Naive thymus-derived CD4-positive, alpha-beta T cell (primary cell): ENCODE measurements at regions not wholly inside any gene's neighbourhood (a gene's known extent, or its start where the extent isn't known, plus 50 kb on each side); places are given as distances from the start of the nearest gene placed in this dataset.

Experiments used
- ATAC-seq: fragments of 150-1000 bp; cut with Tn5 transposase; 2 replicates; pipeline ENCODE4 v1.10.0; 2021; ENCODE audit warnings: mild to moderate bottlenecking, moderate library complexity
- CTCF ChIA-PET: fragments of 350-600 bp; sonication (Branson Sonifier 250); formaldehyde crosslinking; loops from one replicate; lab custom pipeline; 2021; ENCODE audit warnings: antibody characterized with exemption; lab: Charles Lee
- POLR2A ChIA-PET: fragments of 350-600 bp; sonication (Branson Sonifier 250); formaldehyde crosslinking; loops from one replicate; lab custom pipeline; 2021; ENCODE audit warnings: antibody characterized with exemption, inconsistent platforms; lab: Charles Lee
- DNase-seq, 9 donors: peaks; one replicate each; pipeline versions ENCODE4 v3.0.0 to v3.0.0-alpha.2; 2020 to 2022; ENCODE audit warnings: mixed read lengths in 1 of 9
- H3K27ac ChIP-seq: one replicate; pipeline ENCODE4 v1.7.0; 2013; ENCODE audit warnings: mild to moderate bottlenecking, low read depth, low read length, moderate library complexity
- H3K27me3 ChIP-seq, 2 donors: one replicate each; pipeline ENCODE4 v1.7.0; 2013; ENCODE audit warnings: low read length in 2 of 2, mild to moderate bottlenecking in 2 of 2, moderate library complexity in 2 of 2; ENCODE audit not compliant: control insufficient read depth in 2 of 2, insufficient read depth in 2 of 2
- H3K36me3 ChIP-seq, 3 experiments: 1 replicate in 2 of 3; 2 replicates in 1 of 3; pipeline ENCODE4 v1.7.0; 2013; ENCODE audit warnings: low read length in 3 of 3, mild to moderate bottlenecking in 3 of 3, moderate library complexity in 1 of 3; ENCODE audit not compliant: insufficient read depth in 3 of 3, control insufficient read depth in 2 of 3
- H3K4me1 ChIP-seq, 2 donors: one replicate each; pipeline ENCODE4 v1.7.0; 2013; ENCODE audit warnings: low read length in 2 of 2, mild to moderate bottlenecking in 2 of 2, moderate library complexity in 1 of 2; ENCODE audit not compliant: control insufficient read depth in 2 of 2, insufficient read depth in 2 of 2
- H3K4me3 ChIP-seq: 2 replicates; pipeline ENCODE4 v1.7.0; 2013; ENCODE audit warnings: mild to moderate bottlenecking, low read length
- H3K9me3 ChIP-seq, 3 experiments: 1 replicate in 2 of 3; 2 replicates in 1 of 3; pipeline ENCODE4 v1.7.0; 2013; ENCODE audit warnings: low read length in 3 of 3; ENCODE audit not compliant: control insufficient read depth in 2 of 3
- H3K27ac Mint-ChIP-seq, 9 donors: one replicate each; pipeline ENCODE4 v1.8.0; 2020 to 2022; ENCODE audit warnings: mixed read lengths in 9 of 9, mild to moderate bottlenecking in 8 of 9, moderate library complexity in 5 of 9, inconsistent platforms in 2 of 9
- H3K27me3 Mint-ChIP-seq, 5 donors: one replicate each; pipeline ENCODE4 v1.8.0; 2021 to 2022; ENCODE audit warnings: mixed read lengths in 5 of 5, mild to moderate bottlenecking in 1 of 5
- H3K36me3 Mint-ChIP-seq, 5 donors: one replicate each; pipeline ENCODE4 v1.8.0; 2020 to 2022; ENCODE audit warnings: mixed read lengths in 5 of 5, mild to moderate bottlenecking in 3 of 5, inconsistent platforms in 1 of 5
- H3K4me1 Mint-ChIP-seq, 7 donors: one replicate each; pipeline ENCODE4 v1.8.0; 2020 to 2022; ENCODE audit warnings: mixed read lengths in 7 of 7, mild to moderate bottlenecking in 3 of 7, inconsistent platforms in 1 of 7
- H3K4me3 Mint-ChIP-seq, 10 donors: one replicate each; pipeline ENCODE4 v1.8.0; 2020 to 2022; ENCODE audit warnings: mild to moderate bottlenecking in 10 of 10, mixed read lengths in 10 of 10, moderate library complexity in 6 of 10, inconsistent platforms in 2 of 10
- H3K9me3 Mint-ChIP-seq, 11 donors: one replicate each; pipeline ENCODE4 v1.8.0; 2020 to 2022; ENCODE audit warnings: mixed read lengths in 11 of 11, mild to moderate bottlenecking in 4 of 11, inconsistent platforms in 1 of 11, moderate library complexity in 1 of 11
- intact Hi-C, 2 donors: fragments of 100-400 bp; cut with micrococcal nuclease; formaldehyde crosslinking; loops; one replicate each; pipeline ENCODE4 v1.15.1; 2023

GRCh38 chr9:11257992-11258391, 645.2 kb upstream of the PTPRD start:
- ATAC-seq (no peak), DNase-seq (no peak)
- Mint-ChIP-seq H3K9me3 (peaks cover 10 to 42% (median 20%) of the 10 kb centered on the region in 11 donors), H3K27me3 (no peaks in the 10 kb centered on the region), H3K4me1 (no peaks in the 10 kb centered on the region), H3K27ac (no peak overlapping the region), H3K4me3 (no peak overlapping the region), H3K36me3 (peaks cover 0 to 4% (median 0%) of the 10 kb centered on the region in 5 donors)
- no peak overlapping the region for H3K27ac ChIP-seq
- no peaks in the 10 kb centered on the region for H3K9me3 ChIP-seq
- H3K27me3 ChIP-seq, result no peaks in the 10 kb centered on the region
- intact Hi-C loops, result no loop called here
- H3K4me1 ChIP-seq, result no peaks in the 10 kb centered on the region
- POLR2A ChIA-PET, result no interaction called here
- CTCF ChIA-PET, result no interaction called here
- no peaks in the 10 kb centered on the region for H3K36me3 ChIP-seq
- H3K4me3 ChIP-seq, result no peak overlapping the region

- H3K4me1 Mint-ChIP-seq, result no peaks in the 10 kb centered on the region
- H3K36me3 ChIP-seq, result no peaks in the 10 kb centered on the region
- ChIA-PET POLR2A (no interaction called here), CTCF (no interaction called here)
- peaks cover 0 to 23% (median 0%) of the 10 kb centered on the region in 3 experiments for H3K9me3 ChIP-seq
- peaks cover 4 to 42% (median 10%) of the 10 kb centered on the region in 11 donors for H3K9me3 Mint-ChIP-seq
- intact Hi-C loops, result no loop called here
- DNase-seq, result no peak
- H3K27ac ChIP-seq, result no peak overlapping the region
- H3K36me3 Mint-ChIP-seq, result peaks cover 0 to 5% (median 0%) of the 10 kb centered on the region in 5 donors
- ATAC-seq, result no peak
- H3K27ac Mint-ChIP-seq, result no peak overlapping the region
- no peaks in the 10 kb centered on the region for H3K27me3 Mint-ChIP-seq
- H3K4me1 ChIP-seq, result no peaks in the 10 kb centered on the region
- no peak overlapping the region for H3K4me3 Mint-ChIP-seq
- no peaks in the 10 kb centered on the region for H3K27me3 ChIP-seq
- H3K4me3 ChIP-seq, result no peak overlapping the region
Observed at GRCh38 chr9:11269036-11269435, 656.2 kb upstream of the PTPRD start.

- Mint-ChIP-seq H3K9me3 (peaks cover 0 to 28% (median 10%) of the 10 kb centered on the region in 11 donors), H3K4me3 (no peak overlapping the region), H3K27me3 (no peaks in the 10 kb centered on the region), H3K36me3 (peaks cover 0 to 6% (median 0%) of the 10 kb centered on the region in 5 donors), H3K4me1 (no peaks in the 10 kb centered on the region), H3K27ac (no peak overlapping the region)
- peaks cover 0 to 3% (median 0%) of the 10 kb centered on the region in 3 experiments for H3K9me3 ChIP-seq
- ATAC-seq (no peak), DNase-seq (no peak)
- intact Hi-C loops, result no loop called here
- no peaks in the 10 kb centered on the region for H3K4me1 ChIP-seq
- H3K36me3 ChIP-seq, result no peaks in the 10 kb centered on the region
- H3K4me3 ChIP-seq, result no peak overlapping the region
- POLR2A ChIA-PET, result no interaction called here
- CTCF ChIA-PET, result no interaction called here
- H3K27me3 ChIP-seq, result no peaks in the 10 kb centered on the region
- H3K27ac ChIP-seq, result no peak overlapping the region
Observed at GRCh38 chr9:11275158-11275695, 662.4 kb upstream of the PTPRD start.

DNA sequence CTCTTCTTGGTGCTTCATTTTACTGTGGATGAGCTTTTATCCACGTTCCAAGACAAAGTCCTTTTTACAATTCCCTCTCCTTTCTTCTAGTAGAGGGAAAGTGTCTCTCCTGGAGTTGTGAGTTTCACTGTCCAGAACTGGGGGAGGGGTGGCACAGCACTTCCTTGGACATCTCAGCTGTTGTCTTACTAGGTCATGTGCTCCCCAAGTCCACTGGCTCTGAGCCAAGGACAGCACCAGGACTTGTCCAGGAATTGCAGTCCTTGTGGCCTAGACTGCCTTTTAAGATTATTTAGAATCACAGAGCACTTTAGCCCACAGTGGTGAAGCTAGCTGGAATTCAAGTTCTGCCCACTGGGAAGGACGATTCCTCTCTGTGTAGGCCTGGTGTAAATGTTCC, 700.2 kb upstream of the PTPRD start:
- POLR2A ChIA-PET, result no interaction called here
- CTCF ChIA-PET, result no interaction called here

DNA sequence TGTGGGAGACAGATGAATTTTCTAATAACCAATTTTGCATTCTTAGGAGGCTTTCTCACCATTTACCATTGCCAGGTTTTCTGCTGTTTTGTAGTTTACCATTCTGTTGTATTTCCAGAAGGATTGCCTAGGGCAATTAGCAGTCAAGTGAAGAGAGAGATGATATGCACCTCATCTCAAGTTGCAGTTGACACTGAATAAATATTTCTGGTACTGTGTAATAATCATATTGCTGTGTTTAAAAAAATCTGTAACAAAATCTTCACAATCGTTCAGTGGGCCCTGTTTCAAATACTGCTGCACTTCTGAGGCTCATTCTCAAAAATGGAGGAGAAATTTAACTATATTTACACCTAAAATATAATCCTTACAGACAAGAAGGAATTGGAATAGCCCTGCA, 706.1 kb upstream of the PTPRD start:
- H3K27me3 ChIP-seq, result no peaks in the 10 kb centered on the region
- Mint-ChIP-seq H3K4me1 (no peaks in the 10 kb centered on the region), H3K36me3 (no peaks in the 10 kb centered on the region), H3K4me3 (no peak overlapping the region), H3K27me3 (no peaks in the 10 kb centered on the region), H3K27ac (no peak overlapping the region), H3K9me3 (peaks cover 0 to 5% (median 0%) of the 10 kb centered on the region in 11 donors)
- intact Hi-C loops, result no loop called here
- no peaks in the 10 kb centered on the region for H3K4me1 ChIP-seq
- ChIA-PET CTCF (no interaction called here), POLR2A (no interaction called here)
- ATAC-seq (no peak), DNase-seq (no peak)
- no peaks in the 10 kb centered on the region for H3K36me3 ChIP-seq
- H3K9me3 ChIP-seq, result no peaks in the 10 kb centered on the region
- no peak overlapping the region for H3K4me3 ChIP-seq
- no peak overlapping the region for H3K27ac ChIP-seq

More for the DNA sequence above, 700.2 kb upstream of the PTPRD start:
- Histone ChIP-seq H3K4me3 (no peak overlapping the region), H3K27ac (no peak overlapping the region), H3K4me1 (no peaks in the 10 kb centered on the region), H3K36me3 (no peaks in the 10 kb centered on the region), H3K27me3 (no peaks in the 10 kb centered on the region), H3K9me3 (peaks cover 0 to 6% (median 0%) of the 10 kb centered on the region in 3 experiments)
- peaks cover 0 to 10% (median 0%) of the 10 kb centered on the region in 5 donors for H3K36me3 Mint-ChIP-seq
- no peaks in the 10 kb centered on the region for H3K4me1 Mint-ChIP-seq
- peaks cover 2 to 33% (median 9%) of the 10 kb centered on the region in 11 donors for H3K9me3 Mint-ChIP-seq
- intact Hi-C loops, result no loop called here
- DNase-seq (no peak), ATAC-seq (no peak)
- H3K27ac Mint-ChIP-seq, result no peak overlapping the region
- no peaks in the 10 kb centered on the region for H3K27me3 Mint-ChIP-seq
- no peak overlapping the region for H3K4me3 Mint-ChIP-seq

- Mint-ChIP-seq H3K4me3 (no peak overlapping the region), H3K9me3 (peaks cover 0 to 9% (median 3%) of the 10 kb centered on the region in 11 donors), H3K27me3 (no peaks in the 10 kb centered on the region), H3K36me3 (no peaks in the 10 kb centered on the region), H3K27ac (no peak overlapping the region), H3K4me1 (no peaks in the 10 kb centered on the region)
- DNase-seq, result no peak
- Histone ChIP-seq H3K27me3 (no peaks in the 10 kb centered on the region), H3K9me3 (no peaks in the 10 kb centered on the region), H3K36me3 (no peaks in the 10 kb centered on the region), H3K27ac (no peak overlapping the region), H3K4me1 (no peaks in the 10 kb centered on the region), H3K4me3 (no peak overlapping the region)
- intact Hi-C loops, result no loop called here
- ChIA-PET CTCF (no interaction called here), POLR2A (no interaction called here)
- no peak for ATAC-seq
Observed at GRCh38 chr9:11319538-11319937, 706.7 kb upstream of the PTPRD start.

- no peaks in the 10 kb centered on the region for H3K9me3 ChIP-seq
- ChIA-PET CTCF (no interaction called here), POLR2A (no interaction called here)
- H3K36me3 ChIP-seq, result no peaks in the 10 kb centered on the region
- intact Hi-C loops, result no loop called here
- Mint-ChIP-seq H3K9me3 (peaks cover 0 to 10% (median 2%) of the 10 kb centered on the region in 11 donors), H3K27me3 (no peaks in the 10 kb centered on the region), H3K4me1 (no peaks in the 10 kb centered on the region), H3K36me3 (no peaks in the 10 kb centered on the region), H3K27ac (no peak overlapping the region), H3K4me3 (no peak overlapping the region)
- no peak for ATAC-seq
- H3K4me1 ChIP-seq, result no peaks in the 10 kb centered on the region
- H3K27me3 ChIP-seq, result no peaks in the 10 kb centered on the region
- DNase-seq, result no peak
- H3K27ac ChIP-seq, result no peak overlapping the region
- H3K4me3 ChIP-seq, result no peak overlapping the region
Observed at GRCh38 chr9:11320989-11321388, 708.2 kb upstream of the PTPRD start.
